GM21737 (cell line): ENCODE measurements at regions not wholly inside any gene's neighbourhood (a gene's known extent, or its start where the extent isn't known, plus 50 kb on each side); places are given as distances from the start of the nearest gene placed in this dataset.
"Not testable (repeated sequence)": the region's sequence is repeated elsewhere in the genome, so short reads cannot be mapped to it uniquely, and the experiment has no call there.

Experiments used
- ATAC-seq: cut with Tn5 transposase; IDR thresholded peaks from one replicate; pipeline ENCODE4 v1.9.1; 2021; ENCODE audit warnings: mild to moderate bottlenecking, moderate library complexity; ENCODE audit not compliant: unreplicated experiment

- ATAC-seq, result not testable (repeated sequence)
Observed at GRCh38 chr21:7828260-7828659, 2693.1 kb upstream of the TPTE start.

- not testable (repeated sequence) for ATAC-seq
Observed at GRCh38 chr21:7829411-7829810, 2692.0 kb upstream of the TPTE start.

- ATAC-seq, result not testable (repeated sequence)
Observed at GRCh38 chr21:7837315-7837714, 2684.1 kb upstream of the TPTE start.

GRCh38 chr21:7853426-7853825 lies 2668.0 kb upstream of the TPTE start:
- not testable (repeated sequence) for ATAC-seq

DNA sequence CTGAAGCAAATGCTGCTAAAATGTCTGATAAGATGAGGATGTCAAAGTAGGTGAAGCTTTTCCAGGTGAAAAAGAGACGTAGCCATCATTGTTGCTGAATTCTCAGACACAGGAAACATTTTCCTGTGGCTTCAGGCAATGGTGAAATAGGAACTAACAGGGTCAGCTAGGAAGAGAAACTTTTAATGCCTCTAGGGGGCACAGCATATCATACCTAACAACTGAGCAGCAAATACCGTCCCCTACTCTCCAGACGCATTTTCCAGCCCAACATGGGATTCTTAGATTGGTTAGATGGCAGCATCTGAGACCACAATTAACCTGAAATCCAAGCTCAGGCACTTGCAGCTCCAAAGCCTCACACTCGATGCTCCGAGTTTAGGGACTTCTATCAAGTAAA lies 2667.5 kb upstream of the TPTE start:
- ATAC-seq, result not testable (repeated sequence)
